HG02852 (cell line): ENCODE measurements at regions not wholly inside any gene's neighbourhood (a gene's known extent, or its start where the extent isn't known, plus 50 kb on each side); places are given as distances from the start of the nearest gene placed in this dataset.
"Not testable (repeated sequence)": the region's sequence is repeated elsewhere in the genome, so short reads cannot be mapped to it uniquely, and the experiment has no call there.

ENCODE experiments used
- ATAC-seq: cut with Tn5 transposase; IDR thresholded peaks from one replicate; pipeline ENCODE4 v1.9.1; 2021; ENCODE audit warnings: mild to moderate bottlenecking, moderate library complexity; ENCODE audit not compliant: unreplicated experiment

DNA sequence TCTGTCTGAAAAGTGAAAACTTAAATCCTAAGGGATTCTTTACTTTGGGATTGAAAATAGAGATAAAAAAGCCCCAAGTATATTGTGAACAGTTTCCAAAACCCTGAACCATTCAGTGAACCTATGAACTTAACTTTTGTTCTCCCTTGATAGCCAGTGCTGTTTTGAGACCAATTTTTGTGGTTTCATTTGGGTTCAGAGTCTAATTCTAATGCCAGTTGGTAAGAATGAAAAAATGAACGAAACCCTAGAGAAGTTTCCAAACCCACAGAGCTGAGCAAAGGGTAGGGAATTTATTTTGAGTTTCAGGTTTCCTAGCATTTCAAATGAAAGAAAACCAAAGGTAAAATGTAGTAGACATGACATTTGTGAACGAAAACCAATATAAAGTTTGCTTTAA lies 1366.8 kb downstream of the EFNA5 start:
- ATAC-seq = no peak

DNA sequence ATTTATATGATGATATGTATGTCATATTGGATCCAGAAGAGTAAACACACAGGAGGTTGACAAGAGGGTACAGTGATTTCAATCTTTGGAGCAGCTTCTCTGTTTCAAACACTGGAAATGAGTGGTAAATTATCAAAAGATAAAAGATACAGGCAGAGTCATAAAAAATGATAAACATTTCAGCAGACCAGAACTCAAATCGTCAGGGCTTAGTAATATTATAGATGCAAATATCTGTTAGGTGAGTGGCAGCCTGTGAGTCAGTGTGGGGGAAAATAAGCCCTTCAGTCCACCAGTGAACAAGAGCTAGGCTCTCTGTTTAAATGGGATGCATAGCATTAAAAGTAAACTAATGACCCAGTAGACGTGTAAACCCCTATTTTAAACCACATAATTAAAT lies 1378.1 kb downstream of the EFNA5 start:
- no peak for ATAC-seq

- ATAC-seq = no peak
These were observed 1379.9 kb downstream of the EFNA5 start for GRCh38 chr5:106290841-106291240.

GRCh38 chr5:106288979-106289378 lies 1381.8 kb downstream of the EFNA5 start:
- no peak for ATAC-seq

GRCh38 chr5:106277540-106278096 lies 1393.1 kb downstream of the EFNA5 start:
- ATAC-seq = no peak

DNA sequence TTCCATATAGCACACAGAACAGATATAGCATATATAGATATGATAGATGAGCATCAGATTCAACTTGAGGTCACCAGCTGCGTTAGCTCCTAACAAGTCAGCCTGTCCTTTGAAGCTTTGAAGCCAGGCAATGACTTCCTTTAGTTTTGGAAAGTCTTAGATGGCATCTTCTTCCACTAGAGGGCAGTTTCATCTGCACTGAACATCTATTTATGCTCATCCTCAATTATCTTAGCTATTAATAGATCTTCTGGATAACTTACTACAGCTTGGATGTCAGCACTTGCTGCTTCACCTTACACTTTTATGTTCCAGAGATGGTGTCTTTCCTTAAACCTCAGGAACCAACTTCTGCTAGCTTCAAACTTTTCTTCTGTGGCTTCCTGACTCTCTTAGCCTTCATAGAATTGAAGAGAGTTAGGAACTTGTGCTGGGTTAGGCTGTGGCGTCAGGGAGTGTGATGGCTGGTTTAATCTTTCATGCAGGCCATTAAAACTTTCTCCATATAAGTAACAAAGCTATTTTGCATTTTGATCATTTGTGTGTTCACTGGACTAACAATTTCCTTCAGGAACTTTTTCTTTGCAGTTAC lies 1401.4 kb downstream of the EFNA5 start:
- ATAC-seq = no peak

- ATAC-seq = no peak
These were observed 1403.5 kb downstream of the EFNA5 start for GRCh38 chr5:106267256-106267655.

DNA sequence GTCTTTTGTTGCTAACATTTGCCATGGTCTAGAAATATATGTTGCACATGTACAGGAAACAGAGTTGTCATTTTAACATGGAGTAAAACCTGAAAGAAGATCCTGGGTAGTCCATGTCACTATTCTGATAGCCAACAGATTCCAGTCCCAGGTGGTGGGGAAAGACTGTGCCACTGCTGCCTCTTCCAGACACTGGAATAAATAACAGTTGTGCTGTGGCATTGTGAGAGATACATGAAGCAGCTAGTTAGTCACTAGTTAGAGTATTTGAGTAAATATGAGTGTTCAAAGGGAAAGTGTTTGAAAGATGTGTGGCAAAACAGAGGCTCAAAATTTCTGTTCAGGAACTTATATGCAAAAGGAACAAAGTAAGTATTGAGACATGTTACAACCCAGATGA lies 1408.3 kb downstream of the EFNA5 start:
- no peak for ATAC-seq

DNA sequence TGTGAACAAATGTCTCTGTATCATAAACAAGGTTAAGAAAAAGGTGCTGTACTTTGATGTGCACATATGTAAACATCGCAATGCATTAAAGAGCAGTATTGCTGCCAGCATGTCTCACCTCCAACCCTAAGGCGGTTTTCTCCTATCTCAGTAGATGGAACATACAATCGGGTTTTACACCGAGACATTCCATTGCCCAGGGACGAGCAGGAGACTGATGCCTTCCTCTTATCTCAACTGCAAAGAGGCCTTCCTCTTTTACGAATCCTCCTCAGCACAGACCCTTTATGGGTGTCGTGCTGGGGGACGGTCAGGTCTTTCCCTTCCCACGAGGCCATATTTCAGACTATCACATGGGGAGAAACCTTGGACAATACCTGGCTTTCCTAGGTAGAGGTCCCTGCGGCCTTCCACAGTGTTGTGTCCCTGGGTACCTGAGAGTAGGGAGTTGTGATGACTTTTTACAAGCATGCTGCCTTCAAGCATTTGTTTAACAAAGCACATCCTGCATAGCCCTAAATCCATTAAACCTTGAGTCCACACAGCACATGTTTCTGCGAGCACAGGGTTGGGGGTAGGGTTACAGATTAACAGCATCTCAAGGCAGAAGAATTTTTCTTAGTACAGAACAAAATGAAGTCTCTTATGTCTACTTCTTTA lies 1411.2 kb downstream of the EFNA5 start:
- not testable (repeated sequence) for ATAC-seq

DNA sequence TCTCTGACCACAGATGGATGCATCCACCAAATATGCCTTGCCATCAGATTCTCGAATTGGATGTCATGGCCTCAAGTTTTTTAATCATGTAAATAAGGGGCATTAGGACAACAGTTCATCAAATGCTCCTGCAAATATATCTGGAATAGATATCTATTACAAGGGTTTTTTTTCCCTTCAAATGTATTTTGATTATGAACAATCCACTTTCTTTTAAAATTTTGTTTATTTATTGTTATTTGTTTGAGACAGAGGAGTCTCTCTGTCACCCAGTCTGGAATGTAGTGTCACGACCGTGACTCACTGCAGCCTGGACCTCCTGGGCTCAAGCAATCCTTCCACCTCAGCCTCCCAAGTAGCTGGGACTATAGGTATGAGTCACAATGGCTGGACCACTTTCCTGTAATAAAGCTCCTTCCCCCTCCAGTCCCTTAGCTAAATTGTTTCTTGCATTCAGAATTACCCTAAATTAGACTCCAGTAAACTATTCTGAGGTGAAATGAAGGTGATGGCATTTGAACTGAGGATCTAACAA lies 1412.1 kb downstream of the EFNA5 start:
- no peak for ATAC-seq

DNA sequence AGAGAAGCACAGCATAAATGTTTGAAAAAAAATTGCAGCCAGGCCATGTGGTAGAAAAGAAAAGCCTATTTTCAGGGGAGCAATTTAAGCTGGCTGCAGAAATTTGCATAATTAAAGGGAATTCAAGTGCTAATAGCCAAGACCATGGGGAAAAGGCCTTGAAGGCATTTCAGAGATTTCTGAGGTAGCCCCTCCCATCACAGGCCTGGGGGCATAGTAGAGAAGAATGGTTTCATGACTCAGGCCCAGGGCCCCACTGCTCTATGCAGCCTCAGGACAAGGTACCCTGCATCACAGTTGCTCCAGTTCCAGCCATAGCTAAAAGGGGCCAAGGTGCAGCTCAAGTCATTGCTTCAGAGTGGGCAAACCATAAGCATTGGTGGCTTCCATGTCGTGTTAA lies 1416.0 kb downstream of the EFNA5 start:
- ATAC-seq = no peak

DNA sequence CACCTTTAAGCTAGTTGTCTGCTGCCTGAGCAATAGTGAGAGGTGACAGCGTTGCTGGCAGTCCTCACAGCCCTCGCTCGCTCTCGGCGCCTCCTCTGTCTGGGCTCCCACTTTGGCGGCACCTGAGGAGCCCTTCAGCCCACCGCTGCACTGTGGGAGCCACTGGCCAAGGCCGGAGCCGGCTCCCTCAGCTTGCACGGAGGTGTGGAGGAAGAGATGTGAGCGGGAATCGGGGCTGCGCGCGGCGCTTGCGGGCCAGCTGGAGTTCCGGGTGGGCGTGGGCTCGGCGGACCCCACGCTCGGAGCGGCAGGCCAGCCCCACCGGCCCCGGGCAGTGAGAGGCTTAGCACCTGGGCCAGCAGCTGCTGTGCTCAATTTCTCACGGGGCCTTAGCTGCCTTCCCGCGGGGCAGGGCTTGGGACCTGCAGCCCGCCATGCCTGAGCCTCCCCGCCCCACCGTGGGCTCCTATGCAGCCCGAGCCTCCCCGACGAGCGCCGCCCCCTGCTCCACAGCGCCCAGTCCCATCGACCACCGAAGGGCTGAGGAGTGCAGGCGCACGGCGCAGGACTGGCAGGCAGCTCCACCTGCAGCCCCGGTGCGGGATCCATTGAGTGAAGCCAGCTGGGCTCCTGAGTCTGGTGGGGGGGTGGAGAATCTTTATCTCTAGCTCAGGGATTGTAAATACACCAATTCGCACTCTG lies 1424.5 kb downstream of the EFNA5 start:
- not testable (repeated sequence) for ATAC-seq

DNA sequence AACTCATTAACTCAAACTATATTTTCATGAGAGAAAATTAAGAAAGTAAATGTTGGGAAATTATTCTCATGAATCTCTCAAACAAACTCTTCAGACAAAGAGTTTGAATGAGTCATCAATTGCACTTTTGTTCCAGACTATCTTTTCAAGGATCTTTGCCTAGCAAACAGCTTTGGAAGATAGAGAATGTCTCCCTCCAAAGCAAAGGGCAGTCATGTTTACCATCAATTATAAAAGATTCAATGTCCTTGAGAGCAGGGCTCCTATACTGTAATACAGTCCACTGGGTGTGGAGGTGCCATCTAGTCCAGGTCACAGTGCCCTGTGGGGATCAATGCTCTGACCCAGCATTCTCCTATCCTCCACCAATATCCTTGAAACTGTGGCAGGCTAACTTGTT lies 1429.3 kb downstream of the EFNA5 start:
- no peak for ATAC-seq

DNA sequence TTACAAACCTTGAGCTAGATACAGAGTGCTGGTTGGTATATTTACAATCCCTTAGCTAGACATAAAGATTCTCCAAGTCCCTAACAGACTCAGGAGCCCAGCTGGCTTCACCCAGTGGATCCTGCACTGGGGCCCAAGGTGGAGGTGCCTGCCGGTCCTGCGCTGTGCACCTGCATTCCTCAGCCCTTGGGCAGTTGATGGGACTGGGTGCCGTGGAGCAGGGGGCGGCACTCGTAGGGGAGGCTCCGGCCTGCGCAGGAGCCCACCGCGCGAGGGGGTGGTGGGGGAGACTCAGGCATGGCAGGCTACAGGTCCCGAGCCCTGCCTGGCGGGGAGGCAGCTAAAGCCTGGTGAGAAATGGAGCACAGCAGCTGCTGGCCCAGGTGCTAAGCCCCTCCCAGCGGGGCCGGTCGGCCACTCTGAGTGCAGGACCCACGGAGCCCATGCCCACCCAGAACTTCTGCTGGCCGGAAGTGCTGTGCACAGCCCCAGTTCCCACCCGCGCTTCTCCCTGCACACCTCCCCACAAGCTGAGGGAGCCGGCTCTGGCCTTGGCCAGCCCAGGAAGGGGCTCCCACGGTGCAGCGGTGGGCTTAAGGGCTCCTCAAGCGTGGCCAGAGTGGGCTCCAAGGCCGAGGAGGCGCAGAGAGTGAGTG lies 1464.7 kb downstream of the EFNA5 start:
- ATAC-seq = no peak

DNA sequence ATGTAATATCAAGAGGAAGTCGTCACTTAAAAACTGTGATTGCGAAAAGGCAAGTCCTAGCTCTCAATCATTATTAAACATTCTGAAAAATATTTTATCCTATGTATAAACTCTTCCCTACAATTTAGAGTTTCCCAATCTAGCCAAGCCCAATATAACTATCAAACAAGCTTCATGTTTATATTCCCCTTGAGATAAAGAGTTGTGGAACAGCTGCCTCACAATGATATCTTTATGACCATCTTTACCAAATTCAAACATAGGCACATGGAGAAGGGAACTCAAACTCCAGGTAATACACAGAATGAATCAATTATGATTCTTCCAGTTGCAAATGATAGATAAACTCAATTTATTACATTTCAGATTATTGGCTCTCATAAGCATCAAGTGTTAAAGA lies 1468.7 kb downstream of the EFNA5 start:
- no peak for ATAC-seq

DNA sequence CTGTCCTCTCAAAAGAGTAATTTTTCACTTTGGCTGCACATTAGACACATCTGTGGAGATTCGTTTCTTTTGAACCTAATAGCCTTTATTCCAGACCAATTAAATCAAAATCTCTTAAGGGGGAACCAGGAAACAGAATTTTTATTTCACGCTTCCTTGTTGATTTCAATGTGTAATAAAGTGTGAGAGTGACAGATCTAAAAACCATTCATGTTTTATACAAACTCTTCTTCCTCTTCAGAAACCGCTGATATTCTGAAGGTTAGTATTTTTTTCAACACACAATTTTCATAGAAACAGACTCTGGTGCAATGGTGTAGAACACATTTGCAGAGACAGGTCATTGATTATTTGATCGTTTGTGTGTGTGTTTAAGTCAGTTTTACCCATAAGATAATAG lies 1469.8 kb downstream of the EFNA5 start:
- no peak for ATAC-seq

DNA sequence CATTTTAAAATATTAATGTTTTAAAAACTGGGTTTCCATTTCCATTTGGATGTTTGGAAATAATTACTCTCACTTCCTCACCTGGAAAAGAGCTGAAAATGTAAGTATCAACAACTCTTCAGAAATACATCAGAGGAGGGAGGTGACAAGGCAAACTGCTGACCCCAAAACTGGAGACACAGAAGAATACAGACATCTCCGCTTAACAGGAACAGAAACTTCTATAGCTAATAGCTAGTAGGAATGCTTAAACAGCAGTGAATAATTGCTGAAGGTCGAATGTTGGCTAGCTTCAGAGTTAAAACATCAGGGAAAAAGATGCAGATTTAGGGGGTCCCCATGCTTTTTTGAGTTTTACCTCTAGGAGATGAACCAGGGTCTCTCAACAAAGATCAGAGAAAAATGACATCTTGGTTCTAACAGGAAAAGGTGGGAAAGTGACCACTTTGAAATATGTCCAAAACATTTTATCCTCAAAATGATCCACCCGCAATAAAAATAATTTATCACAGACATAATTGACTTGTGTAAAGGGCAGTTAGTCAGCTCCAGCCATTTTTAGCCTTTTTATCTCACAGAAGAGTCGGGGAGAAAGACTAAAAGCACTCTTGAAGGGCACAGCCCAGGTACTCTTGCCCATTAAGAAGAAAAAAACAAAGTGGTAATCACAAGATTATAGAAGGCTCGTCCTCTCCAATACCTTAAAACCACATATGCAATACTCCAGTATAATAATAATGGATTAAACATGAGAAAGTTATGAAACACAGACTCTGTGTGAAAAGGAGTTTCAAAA lies 1474.9 kb downstream of the EFNA5 start:
- ATAC-seq = no peak

DNA sequence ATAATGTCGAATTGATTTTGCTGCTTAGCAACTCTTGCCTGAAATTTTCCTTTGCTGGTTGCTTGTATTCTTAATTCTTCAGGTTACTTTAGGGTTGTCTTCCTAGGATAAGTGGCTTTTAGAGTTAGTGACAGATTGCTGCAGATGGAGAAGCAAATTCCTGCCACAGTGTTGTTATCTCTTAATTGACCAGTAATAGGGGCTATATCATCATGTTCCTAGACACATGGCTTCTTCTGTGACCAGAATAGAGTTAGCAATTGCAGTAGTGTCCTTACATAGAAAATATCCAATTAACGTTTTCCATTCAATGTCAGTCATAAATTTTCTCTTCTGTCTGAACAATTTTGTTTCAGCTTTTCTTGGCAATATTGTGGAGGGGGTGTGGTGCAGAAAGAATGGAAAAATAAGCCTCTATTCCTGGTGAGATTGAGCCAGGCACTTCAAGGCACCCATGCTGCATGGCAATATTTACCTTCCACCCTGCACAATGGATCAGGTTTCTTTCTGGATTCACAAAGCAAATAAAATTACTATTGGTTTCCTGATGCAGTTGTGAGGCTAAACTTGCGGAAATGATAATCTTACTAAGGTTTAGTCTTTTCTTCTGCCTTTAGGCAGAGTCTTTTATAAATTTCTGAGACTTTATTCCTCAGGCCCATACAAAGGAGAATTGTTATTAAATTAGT lies 1481.5 kb downstream of the EFNA5 start:
- no peak for ATAC-seq

- peak; percentile 75 for ATAC-seq
These were observed 1485.1 kb downstream of the EFNA5 start for GRCh38 chr5:106185661-106186081.

GRCh38 chr5:106174903-106175302 lies 1495.8 kb downstream of the EFNA5 start:
- ATAC-seq = no peak
